Keratinocyte (primary cell): ENCODE measurements at regions not wholly inside any gene's neighbourhood (a gene's known extent, or its start where the extent isn't known, plus 50 kb on each side); places are given as distances from the start of the nearest gene placed in this dataset.

ENCODE experiments used
- DNase-seq: peaks from one replicate; pipeline ENCODE4 v3.0.0-alpha.2; 2011; ENCODE audit warnings: low read depth, missing footprints, low spot score
- FAIRE-seq: peaks from 2 replicates; lab custom pipeline; 2011; peaks lifted over from hg19 to GRCh38; lab: Jason Lieb, UNC
- H2AFZ ChIP-seq: 2 replicates; pipeline ENCODE4 v1.6.0; 2012; ENCODE audit warnings: low read length, control low read depth, inconsistent platforms; ENCODE audit not compliant: control insufficient read depth
- H3K27ac ChIP-seq: 2 replicates; pipeline ENCODE4 v1.5.1; 2011; ENCODE audit warnings: low read length; ENCODE audit not compliant: control insufficient read depth, insufficient read depth
- H3K27me3 ChIP-seq: 3 replicates; pipeline ENCODE4 v1.6.0; 2011; ENCODE audit warnings: low read length; ENCODE audit not compliant: control insufficient read depth, insufficient read depth; ENCODE audit errors: extremely low read depth
- H3K36me3 ChIP-seq, 2 experiments: 2 replicates in 1 of 2; 3 replicates in 1 of 2; pipeline ENCODE4 v1.5.1; 2011; ENCODE audit warnings: low read length in 2 of 2, mild to moderate bottlenecking in 1 of 2; ENCODE audit not compliant: control insufficient read depth in 2 of 2, insufficient read depth in 2 of 2; ENCODE audit errors: extremely low read depth in 1 of 2
- H3K4me1 ChIP-seq: 3 replicates; pipeline ENCODE4 v1.5.1; 2011; ENCODE audit warnings: low read length; ENCODE audit not compliant: control insufficient read depth, insufficient read depth; ENCODE audit errors: extremely low read depth
- H3K4me2 ChIP-seq: 3 replicates; pipeline ENCODE4 v1.6.0; 2011; ENCODE audit warnings: low read depth, low read length; ENCODE audit not compliant: control insufficient read depth, insufficient read depth; ENCODE audit errors: extremely low read depth
- H3K4me3 ChIP-seq, 3 experiments: fragments of 200-600 bp in 1 of 3; sonication (generic) in 1 of 3; 2 replicates in 2 of 3; 3 replicates in 1 of 3; pipeline ENCODE4 v1.5.1; 2011 to 2016; ENCODE audit warnings: low read length in 3 of 3, mild to moderate bottlenecking in 3 of 3, control low read depth in 2 of 3, inconsistent platforms in 1 of 3, low read depth in 1 of 3, mixed read lengths in 1 of 3, mixed run types in 1 of 3, moderate library complexity in 1 of 3; ENCODE audit not compliant: control insufficient read depth in 2 of 3, insufficient read depth in 2 of 3; ENCODE audit errors: extremely low read depth in 1 of 3
- H3K79me2 ChIP-seq: 2 replicates; pipeline ENCODE4 v1.6.0; 2012; ENCODE audit warnings: low read length; ENCODE audit not compliant: control insufficient read depth, insufficient read depth
- H3K9ac ChIP-seq: 3 replicates; pipeline ENCODE4 v1.6.0; 2011; ENCODE audit warnings: low read length; ENCODE audit not compliant: control insufficient read depth, insufficient read depth; ENCODE audit errors: extremely low read depth
- H3K9me1 ChIP-seq: 3 replicates; pipeline ENCODE4 v1.6.0; 2011; ENCODE audit warnings: low read length; ENCODE audit not compliant: control insufficient read depth, insufficient read depth; ENCODE audit errors: extremely low read depth
- H3K9me3 ChIP-seq: 2 replicates; pipeline ENCODE4 v1.5.1; 2012; ENCODE audit warnings: low read depth, low read length; ENCODE audit not compliant: control insufficient read depth
- H4K20me1 ChIP-seq: 3 replicates; pipeline ENCODE4 v1.6.0; 2011; ENCODE audit warnings: low read length; ENCODE audit not compliant: control insufficient read depth, insufficient read depth; ENCODE audit errors: extremely low read depth
- CTCF ChIP-seq, 3 experiments: IDR thresholded peaks in 1 of 3; conservative IDR thresholded peaks in 1 of 3; optimal IDR thresholded peaks in 1 of 3; 2 replicates in 2 of 3; 3 replicates in 1 of 3; pipeline versions ENCODE3 to v1.5.1; 2011; ENCODE audit warnings: low read length in 3 of 3, mild to moderate bottlenecking in 3 of 3, moderate library complexity in 2 of 3, control low read depth in 1 of 3, inconsistent platforms in 1 of 3; ENCODE audit not compliant: insufficient read depth in 2 of 3; ENCODE audit errors: extremely low read depth in 1 of 3
- EZH2 ChIP-seq: IDR thresholded peaks from one replicate; pipeline ENCODE4 v1.6.1; 2012; ENCODE audit warnings: inconsistent platforms, mild to moderate bottlenecking, low read length, moderate library complexity
- dilution Hi-C: fragments of 300-500 bp; cut with MboI; formaldehyde crosslinking; loops from one replicate; pipeline ENCODE4 v1.7.0; 2020; ENCODE audit warnings: low sequenced_read_pairs; ENCODE audit not compliant: extremely low pct_ligation_motif_present

DNA sequence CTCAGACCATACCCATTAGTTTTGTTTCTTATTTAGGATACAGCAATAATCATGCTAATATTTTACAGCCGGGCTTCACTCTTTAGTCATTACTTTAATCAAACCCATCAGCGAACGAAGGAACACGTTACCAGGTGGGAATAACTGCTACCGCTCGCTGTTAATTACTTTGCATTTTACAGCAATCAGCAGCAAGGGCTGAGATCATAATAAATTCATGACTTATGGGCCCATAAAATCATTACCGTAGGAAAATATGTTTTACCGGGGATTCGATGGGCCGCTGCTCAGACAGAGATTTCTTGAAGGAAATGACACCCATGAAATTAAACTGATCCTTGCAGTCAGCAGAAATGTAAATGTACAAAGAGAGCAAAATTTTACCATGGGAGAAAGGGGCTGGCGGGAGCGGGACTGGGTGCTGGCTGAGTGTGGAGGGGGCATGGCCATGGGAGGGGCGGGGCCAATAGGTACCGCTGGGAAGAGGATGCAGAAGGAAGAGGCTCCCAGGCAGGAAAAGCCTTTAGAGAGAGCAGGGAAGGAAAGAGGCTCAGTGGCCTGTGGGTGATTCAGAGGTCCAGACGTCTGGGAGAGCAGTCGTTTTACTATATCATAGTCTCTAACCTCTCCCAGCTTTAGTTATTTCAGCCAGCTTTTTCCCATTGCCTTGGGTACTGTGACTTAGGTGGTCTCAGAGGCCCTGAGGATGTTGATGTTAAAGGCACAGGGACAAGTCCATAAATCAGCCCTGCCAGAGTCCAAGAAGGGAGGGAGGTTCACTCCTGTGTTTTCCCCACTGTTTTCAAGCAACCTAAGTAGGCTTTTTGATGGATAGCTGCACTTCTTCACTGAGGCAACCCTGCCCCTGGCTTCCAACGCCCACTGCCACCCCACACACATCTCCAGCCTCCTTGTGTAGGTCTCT, 258.9 kb downstream of the SEC16B start:
- H3K9ac ChIP-seq = no peak overlapping the region
- H3K27ac ChIP-seq = no peak overlapping the region
- TF ChIP-seq EZH2 (no peak), CTCF (optimal IDR thresholded peaks at IDR 0.05 in 1 of 3, IDR thresholded peaks at IDR 0.05 in 1 of 3, conservative IDR thresholded peaks at IDR 0.05 in 1 of 3; ENCODE audit: extremely low read depth in 1 of 3, insufficient read depth in 2 of 3, low read length in 3 of 3) (no peak)
- H3K79me2 ChIP-seq = no peaks in the 10 kb centered on the region
- no peaks in the 10 kb centered on the region for H3K4me1 ChIP-seq
- no peaks in the 10 kb centered on the region for H3K9me3 ChIP-seq
- H3K4me3 ChIP-seq = no peak overlapping the region
- peaks cover 6% of the 10 kb centered on the region for H3K27me3 ChIP-seq
- no peak for DNase-seq
- no peak overlapping the region for H3K4me2 ChIP-seq
- dilution Hi-C loops = no loop called here
- H3K36me3 ChIP-seq = no peaks in the 10 kb centered on the region
- FAIRE-seq = no peak
- no peaks in the 10 kb centered on the region for H3K9me1 ChIP-seq
- no peaks in the 10 kb centered on the region for H4K20me1 ChIP-seq
- no peak overlapping the region for H2AFZ ChIP-seq

- Histone ChIP-seq H3K27me3 (peaks cover 6% of the 10 kb centered on the region), H3K4me3 (no peak overlapping the region), H3K9me1 (no peaks in the 10 kb centered on the region), H3K9me3 (no peaks in the 10 kb centered on the region), H3K27ac (no peak overlapping the region), H3K9ac (no peak overlapping the region), H3K4me2 (no peak overlapping the region), H3K36me3 (no peaks in the 10 kb centered on the region), H4K20me1 (no peaks in the 10 kb centered on the region), H2AFZ (no peak overlapping the region), H3K79me2 (no peaks in the 10 kb centered on the region), H3K4me1 (no peaks in the 10 kb centered on the region)
- TF ChIP-seq EZH2 (no peak), CTCF (optimal IDR thresholded peaks at IDR 0.05 in 1 of 3, IDR thresholded peaks at IDR 0.05 in 1 of 3, conservative IDR thresholded peaks at IDR 0.05 in 1 of 3; ENCODE audit: extremely low read depth in 1 of 3, insufficient read depth in 2 of 3, low read length in 3 of 3) (no peak)
- FAIRE-seq = no peak
- DNase-seq = no peak
- dilution Hi-C loops = no loop called here
Measured at GRCh38 chr1:177708406-177708805, 261.5 kb downstream of the SEC16B start.
